ENCODE measurements at regions not wholly inside any gene's neighbourhood (a gene's known extent, or its start where the extent isn't known, plus 50 kb on each side); places are given as distances from the start of the nearest gene placed in this dataset.

GRCh38 chr9:36728651-36729520 is 156.2 kb downstream of the MELK start:
- peak; percentile 18 for DNase-seq (ENCODE audit: low read depth)

GRCh38 chr9:36729906-36730305 is 157.2 kb downstream of the MELK start:
- no peak for DNase-seq (ENCODE audit: low read depth)

GRCh38 chr9:36730414-36730813 is 157.7 kb downstream of the MELK start:
- no peak for DNase-seq (ENCODE audit: low read depth)

GRCh38 chr9:36731068-36731956 is 158.6 kb downstream of the MELK start:
- no peak for DNase-seq (ENCODE audit: low read depth)

- DNase-seq (ENCODE audit: low read depth), result no peak
These were observed 162.0 kb downstream of the MELK start for GRCh38 chr9:36734737-36735136.

- DNase-seq (ENCODE audit: low read depth), result no peak
These were observed 164.0 kb downstream of the MELK start for GRCh38 chr9:36736648-36737047.

GRCh38 chr9:36738318-36738976 is 165.8 kb downstream of the MELK start:
- peak; percentile 14 for DNase-seq (ENCODE audit: low read depth)

GRCh38 chr9:36739373-36740116 is 166.8 kb downstream of the MELK start:
- no peak for DNase-seq (ENCODE audit: low read depth)

GRCh38 chr9:36742264-36742663 is 169.6 kb downstream of the MELK start:
- DNase-seq (ENCODE audit: low read depth), result no peak

GRCh38 chr9:36744678-36745077 is 172.0 kb downstream of the MELK start:
- no peak for DNase-seq (ENCODE audit: low read depth)

- DNase-seq (ENCODE audit: low read depth), result no peak
These were observed 173.3 kb downstream of the MELK start for GRCh38 chr9:36745977-36746376.

- no peak for DNase-seq (ENCODE audit: low read depth)
These were observed 173.7 kb downstream of the MELK start for GRCh38 chr9:36746415-36746814.

GRCh38 chr9:36748322-36748899 is 175.7 kb downstream of the MELK start:
- DNase-seq (ENCODE audit: low read depth), result no peak

GRCh38 chr9:36749461-36749860 is 176.8 kb downstream of the MELK start:
- no peak for DNase-seq (ENCODE audit: low read depth)

GRCh38 chr9:36750630-36751029 is 177.9 kb downstream of the MELK start:
- no peak for DNase-seq (ENCODE audit: low read depth)

GRCh38 chr9:36755019-36755418 is 182.3 kb downstream of the MELK start:
- DNase-seq (ENCODE audit: low read depth), result no peak

- DNase-seq (ENCODE audit: low read depth), result no peak
These were observed 186.4 kb downstream of the MELK start for GRCh38 chr9:36759141-36759540.

GRCh38 chr9:36759976-36760375 is 187.3 kb downstream of the MELK start:
- DNase-seq (ENCODE audit: low read depth), result no peak

GRCh38 chr9:36760667-36761420 is 188.1 kb downstream of the MELK start:
- no peak for DNase-seq (ENCODE audit: low read depth)

- no peak for DNase-seq (ENCODE audit: low read depth)
These were observed 190.3 kb downstream of the MELK start for GRCh38 chr9:36762958-36763357.

- DNase-seq (ENCODE audit: low read depth), result no peak
These were observed 191.1 kb downstream of the MELK start for GRCh38 chr9:36763778-36764177.

Measured in HS-5 (cell line).